HG03060 (cell line): ENCODE measurements at regions not wholly inside any gene's neighbourhood (a gene's known extent, or its start where the extent isn't known, plus 50 kb on each side); places are given as distances from the start of the nearest gene placed in this dataset.
"Not testable (repeated sequence)": the region's sequence is repeated elsewhere in the genome, so short reads cannot be mapped to it uniquely, and the experiment has no call there.

Experiments
- ATAC-seq: cut with Tn5 transposase; IDR thresholded peaks from one replicate; pipeline ENCODE4 v1.9.1; 2021; ENCODE audit warnings: low read depth, moderate number of reproducible peaks; ENCODE audit not compliant: unreplicated experiment

DNA sequence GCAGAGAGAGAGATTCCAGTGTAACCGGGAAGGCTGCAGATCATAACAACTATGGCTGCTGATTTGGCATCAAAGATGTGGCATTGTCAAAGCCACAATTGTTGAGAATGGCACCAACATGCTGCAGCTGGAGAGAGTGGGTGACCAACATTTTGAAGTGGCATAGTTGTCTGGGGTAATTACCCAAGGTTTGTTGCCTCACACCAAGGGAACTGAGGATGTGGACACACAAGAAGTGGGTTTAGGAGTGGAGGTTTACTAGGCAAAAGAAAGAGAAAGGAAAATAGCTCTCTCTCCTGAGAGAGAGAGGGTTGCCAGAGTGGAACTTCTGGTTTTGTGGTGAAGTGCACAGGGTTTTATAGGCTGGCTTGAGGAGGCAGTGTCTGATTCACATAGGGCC lies 126.6 kb downstream of the FAM72C start:
- not testable (repeated sequence) for ATAC-seq

DNA sequence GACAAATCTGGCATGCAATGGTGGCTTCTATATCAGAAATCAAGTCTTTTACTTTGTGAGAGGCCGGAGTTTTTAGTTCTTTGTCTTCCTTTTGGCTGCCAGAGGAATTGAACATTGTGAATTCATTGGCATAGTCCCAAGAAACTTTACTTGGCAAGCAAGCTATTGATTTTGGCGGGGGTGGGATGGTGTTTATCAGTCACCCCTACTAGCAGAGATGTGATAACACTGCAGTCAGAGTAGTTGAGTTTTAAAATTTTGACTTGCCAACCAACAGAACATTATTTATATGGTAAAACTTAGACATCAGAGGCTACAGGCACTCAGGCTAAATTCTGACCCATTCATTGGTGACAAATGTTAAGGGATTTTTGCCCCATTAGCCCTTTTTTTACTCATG lies 129.7 kb downstream of the FAM72C start:
- ATAC-seq: not testable (repeated sequence)

- ATAC-seq: not testable (repeated sequence)
Observed at GRCh38 chr1:143839182-143839581, 132.6 kb downstream of the FAM72C start.

DNA sequence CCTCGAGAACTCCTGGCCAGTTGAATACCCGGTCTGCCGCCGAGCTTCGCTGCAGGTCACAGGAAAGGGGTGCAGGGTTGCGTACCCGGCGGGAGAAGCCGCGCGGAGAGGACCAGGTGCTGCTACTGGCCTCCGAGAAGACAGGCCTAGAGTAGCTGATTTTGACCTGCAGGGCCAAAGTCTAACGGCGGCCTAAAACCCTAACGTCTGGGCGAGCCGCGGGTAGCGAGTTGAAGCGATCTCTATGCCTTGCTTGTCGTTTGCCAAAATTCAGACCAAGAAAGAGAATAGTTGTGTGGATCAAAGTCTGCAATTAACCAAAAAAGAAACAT lies 133.2 kb downstream of the FAM72C start:
- not testable (repeated sequence) for ATAC-seq

DNA sequence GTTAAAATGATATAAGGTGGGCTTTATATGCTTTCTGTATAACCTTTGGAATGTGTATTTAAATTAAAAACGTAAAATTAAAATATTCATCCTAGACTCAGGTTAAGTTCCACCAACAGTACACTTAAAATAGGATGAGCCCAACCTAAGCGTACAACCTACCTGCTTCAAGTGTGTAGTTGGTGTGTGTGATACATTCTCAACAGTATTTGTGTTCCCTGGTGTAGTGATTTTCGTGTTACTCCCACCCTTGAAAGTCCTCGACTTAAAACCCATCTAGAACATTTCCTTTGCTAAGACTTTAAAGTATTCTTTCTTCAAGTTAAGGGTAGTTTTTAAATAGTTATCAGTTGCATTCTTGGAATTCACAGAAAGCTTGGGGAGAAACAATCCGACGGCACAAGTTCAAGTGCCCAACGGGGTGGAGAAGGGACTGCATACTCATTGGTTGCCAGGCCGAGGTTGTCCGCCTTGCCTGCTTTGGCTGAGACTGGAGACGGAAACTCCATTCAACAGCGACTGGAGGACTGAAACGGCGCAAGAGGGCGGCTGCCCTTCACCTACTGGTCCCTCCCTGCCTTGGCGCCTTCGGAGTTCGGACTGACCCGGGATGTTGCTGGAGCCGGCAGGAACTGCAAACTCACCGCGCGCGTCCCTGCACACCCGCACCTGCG lies 133.7 kb downstream of the FAM72C start:
- not testable (repeated sequence) for ATAC-seq

DNA sequence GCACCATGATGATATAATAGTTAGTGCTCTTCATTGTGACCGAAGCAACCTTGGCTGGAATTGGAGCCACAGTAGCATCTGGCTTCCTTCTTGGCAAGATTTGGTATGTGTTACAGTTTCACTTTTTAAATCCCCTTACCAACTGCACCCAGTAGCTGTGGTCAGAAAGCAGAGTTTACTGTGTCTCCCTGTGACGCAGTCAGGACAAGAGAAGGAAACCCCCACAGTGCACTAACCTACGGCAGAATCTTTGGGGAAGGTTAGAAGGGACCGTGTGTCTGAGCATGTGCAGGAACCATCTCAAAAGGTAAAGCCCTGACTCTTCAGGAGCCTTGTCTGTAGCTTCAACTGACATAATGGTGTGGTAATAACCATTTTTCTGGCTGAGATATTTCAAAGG lies 138.4 kb downstream of the FAM72C start:
- not testable (repeated sequence) for ATAC-seq

- ATAC-seq: not testable (repeated sequence)
Observed at GRCh38 chr1:143832379-143832716, 139.4 kb downstream of the FAM72C start.

DNA sequence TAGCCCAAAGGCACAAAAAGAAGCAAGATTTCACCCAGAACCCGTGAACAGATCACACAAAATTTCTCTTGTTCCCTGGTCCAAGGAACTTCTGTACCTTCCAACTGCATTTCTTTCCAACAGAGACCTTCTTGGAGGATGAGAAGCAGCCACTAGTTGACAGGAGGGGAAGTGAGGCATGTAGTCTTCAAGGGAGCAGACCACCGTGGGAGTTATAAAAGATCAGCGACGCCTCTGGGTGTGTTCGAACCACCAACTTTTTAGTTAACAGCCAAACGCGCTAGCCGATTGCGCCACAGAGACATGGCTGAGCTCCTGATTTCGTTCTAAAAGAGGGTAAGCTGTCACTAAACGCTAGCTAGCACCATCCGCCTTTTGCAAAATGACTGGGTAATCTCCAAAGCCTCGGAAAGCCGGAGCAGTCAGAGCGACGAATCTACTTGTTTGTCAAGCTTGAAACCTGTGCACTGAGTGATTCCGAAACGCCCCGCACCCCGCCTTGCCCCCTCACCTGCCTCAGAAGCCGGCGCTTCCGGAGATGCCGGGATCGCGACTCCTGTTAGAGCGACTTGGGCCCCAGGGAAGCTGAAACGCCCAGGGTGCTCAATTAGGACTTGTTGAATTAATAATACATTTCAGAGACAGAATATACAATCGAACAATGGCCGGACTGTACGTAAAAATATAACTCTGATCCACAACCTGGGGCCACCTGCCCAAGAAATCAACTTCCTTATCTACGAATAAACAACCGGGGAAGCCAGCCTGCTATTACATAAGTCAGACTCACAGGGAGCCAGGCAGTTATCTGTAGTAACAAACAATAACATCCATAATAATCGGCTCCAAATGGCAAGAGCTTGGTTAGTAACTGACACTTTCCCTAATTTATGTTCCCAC lies 140.1 kb downstream of the FAM72C start:
- ATAC-seq: not testable (repeated sequence)

- not testable (repeated sequence) for ATAC-seq
Observed at GRCh38 chr1:143826162-143826561, 145.6 kb downstream of the FAM72C start.

GRCh38 chr1:143824266-143824665 lies 147.5 kb downstream of the FAM72C start:
- ATAC-seq: not testable (repeated sequence)

GRCh38 chr1:143820058-143820457 lies 151.7 kb downstream of the FAM72C start:
- not testable (repeated sequence) for ATAC-seq

- not testable (repeated sequence) for ATAC-seq
Observed at GRCh38 chr1:143816369-143816768, 155.4 kb downstream of the FAM72C start.

DNA sequence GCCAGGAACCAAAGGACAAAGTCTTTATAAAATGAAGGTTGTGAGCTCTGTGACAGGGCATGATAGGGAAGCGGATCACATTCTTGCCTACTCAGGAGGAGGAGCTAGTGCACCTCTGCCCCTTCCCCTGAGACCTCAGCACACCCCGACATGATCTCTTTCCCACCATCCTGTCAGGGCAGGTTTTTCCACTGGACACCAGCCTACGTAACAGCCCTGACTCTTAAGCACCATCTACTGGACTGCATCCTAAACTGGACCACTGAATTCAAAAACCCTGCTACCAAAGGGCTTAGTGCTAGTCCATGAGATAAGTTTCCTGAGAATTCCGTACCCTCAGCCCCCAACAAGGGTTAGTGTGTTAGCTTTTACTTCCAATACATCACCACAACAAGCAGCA lies 166.4 kb downstream of the FAM72C start:
- not testable (repeated sequence) for ATAC-seq

GRCh38 chr1:143804707-143805356 lies 167.0 kb downstream of the FAM72C start:
- ATAC-seq: not testable (repeated sequence)

GRCh38 chr1:143803927-143804411 lies 167.8 kb downstream of the FAM72C start:
- not testable (repeated sequence) for ATAC-seq

- not testable (repeated sequence) for ATAC-seq
Observed at GRCh38 chr1:143803095-143803494, 168.7 kb downstream of the FAM72C start.

GRCh38 chr1:143799568-143800187 lies 172.1 kb downstream of the FAM72C start:
- ATAC-seq: not testable (repeated sequence)

GRCh38 chr1:143796369-143796768 lies 175.4 kb downstream of the FAM72C start:
- not testable (repeated sequence) for ATAC-seq

- ATAC-seq: not testable (repeated sequence)
Observed at GRCh38 chr1:143792047-143792937, 179.5 kb downstream of the FAM72C start.

DNA sequence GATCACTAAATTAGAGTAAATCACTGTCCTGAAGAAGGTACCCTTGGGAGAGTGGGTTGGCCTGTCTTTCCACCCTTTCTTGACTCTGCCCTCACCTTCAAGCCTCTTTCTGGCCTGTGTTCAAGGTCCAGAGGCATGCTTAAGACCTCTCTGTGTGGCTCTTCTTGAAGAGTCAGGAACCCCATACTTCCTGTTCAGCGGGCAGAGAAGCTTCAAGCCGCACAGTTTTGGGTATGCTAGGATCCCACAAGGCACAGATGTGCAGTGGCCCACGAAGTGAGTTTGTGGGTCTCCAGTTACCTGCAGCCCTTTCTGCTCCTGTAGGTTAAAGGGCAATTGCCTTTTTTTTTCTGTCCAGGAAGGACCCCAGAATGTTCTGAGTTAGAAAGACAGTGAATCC lies 185.4 kb downstream of the FAM72C start:
- ATAC-seq: not testable (repeated sequence)
